ENCODE measurements at regions not wholly inside any gene's neighbourhood (a gene's known extent, or its start where the extent isn't known, plus 50 kb on each side); places are given as distances from the start of the nearest gene placed in this dataset.

- DNase-seq (ENCODE audit: low read depth), result no peak
Observed at GRCh38 chr2:62447411-62447810, 58.6 kb downstream of the TMEM17 start.

DNA sequence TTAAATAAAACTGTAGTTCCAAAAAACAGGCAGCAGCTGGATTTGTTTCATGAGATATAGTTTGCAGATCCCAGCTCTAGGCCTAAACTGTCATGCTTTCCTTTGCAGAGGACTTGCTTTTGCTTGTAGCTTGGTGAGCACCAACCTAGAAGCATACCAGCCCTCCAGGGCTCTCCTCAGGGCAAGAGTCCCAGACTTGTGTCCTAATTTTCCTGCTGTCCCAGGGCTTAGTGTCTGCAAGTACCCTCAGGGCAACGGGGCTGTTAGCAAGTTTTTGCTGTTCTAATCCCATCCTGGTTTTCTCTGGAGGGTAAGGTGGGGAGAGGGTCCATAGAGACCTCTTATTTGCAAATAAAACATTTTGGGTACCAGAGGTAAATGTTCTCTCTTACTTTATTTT is 59.5 kb downstream of the TMEM17 start:
- no peak for DNase-seq (ENCODE audit: low read depth)

GRCh38 chr2:62443886-62444285 is 62.1 kb downstream of the TMEM17 start:
- DNase-seq (ENCODE audit: low read depth), result no peak

DNA sequence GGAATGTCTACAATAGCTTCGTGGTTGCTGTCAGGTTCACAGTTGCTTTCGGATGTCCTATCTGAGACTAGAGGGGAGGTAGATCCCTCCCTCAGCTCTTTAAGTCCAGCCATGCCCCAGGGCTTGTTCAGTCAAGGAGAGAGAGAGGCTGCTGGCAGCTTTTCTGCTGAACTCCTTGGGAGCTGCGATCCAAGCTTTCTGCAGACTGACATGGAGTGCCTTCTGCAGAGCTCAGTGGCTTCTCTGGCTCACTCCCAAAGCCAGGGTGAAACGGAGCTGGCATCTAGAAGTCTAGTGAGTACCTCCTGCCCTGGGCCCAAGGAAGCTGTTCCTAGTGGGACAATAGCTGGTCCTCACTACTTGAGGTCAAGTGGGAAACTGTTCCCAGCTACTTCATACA is 62.5 kb downstream of the TMEM17 start:
- no peak for DNase-seq (ENCODE audit: low read depth)

DNA sequence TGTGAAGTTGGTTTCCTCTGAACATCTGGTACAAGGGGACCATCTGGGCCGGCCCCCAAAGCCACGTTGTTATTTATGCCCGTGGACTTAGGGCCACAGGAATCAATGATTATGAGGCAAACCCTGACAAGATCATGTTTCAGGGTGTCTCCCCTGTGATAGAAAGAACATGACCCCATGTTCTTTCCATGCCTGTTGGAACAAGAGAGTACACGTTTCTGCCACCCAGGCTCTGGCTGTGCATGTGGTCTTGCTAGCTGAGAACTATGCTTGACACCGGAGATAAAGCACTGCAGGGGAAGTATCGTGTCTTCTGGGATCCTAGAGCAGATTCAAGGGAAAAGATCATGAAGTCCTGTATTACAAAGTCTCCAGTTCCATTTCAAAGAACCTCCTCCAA is 64.2 kb downstream of the TMEM17 start:
- DNase-seq (ENCODE audit: low read depth), result no peak

- DNase-seq (ENCODE audit: low read depth), result no peak
Observed at GRCh38 chr2:62441421-62441820, 64.6 kb downstream of the TMEM17 start.

- DNase-seq (ENCODE audit: low read depth), result no peak
Observed at GRCh38 chr2:62440281-62440946, 65.6 kb downstream of the TMEM17 start.

- DNase-seq (ENCODE audit: low read depth), result no peak
Observed at GRCh38 chr2:62439425-62439824, 66.6 kb downstream of the TMEM17 start.

- DNase-seq (ENCODE audit: low read depth), result no peak
Observed at GRCh38 chr2:62437785-62438184, 68.2 kb downstream of the TMEM17 start.

GRCh38 chr2:62435720-62436119 is 70.3 kb downstream of the TMEM17 start:
- no peak for DNase-seq (ENCODE audit: low read depth)

DNA sequence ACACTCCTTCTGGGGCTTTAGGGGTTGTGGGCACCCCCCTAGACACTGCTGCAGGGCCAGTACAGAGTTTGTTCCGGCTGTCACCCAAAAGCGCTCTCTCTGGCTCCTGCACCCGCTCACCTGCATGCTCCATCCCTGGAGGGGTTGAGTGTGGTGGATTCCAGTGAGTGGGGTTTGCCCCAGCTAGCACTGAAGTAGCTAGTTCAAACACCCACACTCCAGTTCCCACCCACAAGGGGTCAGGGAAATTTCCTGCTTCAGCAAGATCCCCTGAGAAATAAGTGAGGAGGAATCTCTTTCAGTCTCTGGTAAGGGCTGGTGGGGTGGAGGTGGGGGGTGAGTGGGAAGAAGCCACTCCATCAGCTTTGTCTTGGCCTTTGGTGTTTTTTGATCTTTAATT is 73.6 kb downstream of the TMEM17 start:
- DNase-seq (ENCODE audit: low read depth), result no peak

DNA sequence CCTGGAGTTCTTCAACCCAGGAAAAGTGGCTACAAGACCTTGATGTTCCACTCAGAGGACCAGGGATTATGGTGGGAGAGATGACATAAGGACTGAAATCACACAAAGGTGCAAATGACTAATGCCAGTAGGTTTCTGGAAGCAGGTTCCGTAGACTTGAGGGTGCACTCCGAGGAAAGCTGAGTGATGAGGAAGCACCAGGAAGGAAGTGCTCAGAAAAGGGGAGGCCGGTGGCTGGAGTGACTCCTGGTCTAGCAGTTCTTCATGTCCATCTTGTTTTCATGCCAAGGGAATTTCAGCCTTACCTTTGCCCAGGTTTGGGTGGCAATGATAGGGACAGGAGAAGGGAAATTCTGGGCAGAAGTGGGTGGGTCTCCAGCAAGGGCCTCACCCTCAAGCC is 74.5 kb downstream of the TMEM17 start:
- no peak for DNase-seq (ENCODE audit: low read depth)

DNA sequence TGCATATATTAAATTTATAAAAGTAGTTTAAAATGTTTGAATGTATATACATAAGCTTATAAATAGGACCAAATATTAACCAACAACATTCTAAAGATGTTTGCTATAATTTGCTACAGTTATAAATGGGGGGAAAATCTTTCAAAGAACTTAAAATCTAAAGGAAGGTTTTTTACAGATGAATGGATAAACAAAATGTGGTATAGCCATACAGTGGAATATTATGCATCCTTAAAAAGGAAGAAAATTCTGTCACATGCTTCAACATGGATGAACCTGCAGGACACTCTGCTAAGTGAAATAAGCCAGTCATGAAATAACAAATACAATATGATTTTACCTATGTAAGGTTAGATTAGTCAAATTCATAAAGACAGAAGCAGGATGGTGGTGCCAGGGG is 75.8 kb downstream of the TMEM17 start:
- no peak for DNase-seq (ENCODE audit: low read depth)

DNA sequence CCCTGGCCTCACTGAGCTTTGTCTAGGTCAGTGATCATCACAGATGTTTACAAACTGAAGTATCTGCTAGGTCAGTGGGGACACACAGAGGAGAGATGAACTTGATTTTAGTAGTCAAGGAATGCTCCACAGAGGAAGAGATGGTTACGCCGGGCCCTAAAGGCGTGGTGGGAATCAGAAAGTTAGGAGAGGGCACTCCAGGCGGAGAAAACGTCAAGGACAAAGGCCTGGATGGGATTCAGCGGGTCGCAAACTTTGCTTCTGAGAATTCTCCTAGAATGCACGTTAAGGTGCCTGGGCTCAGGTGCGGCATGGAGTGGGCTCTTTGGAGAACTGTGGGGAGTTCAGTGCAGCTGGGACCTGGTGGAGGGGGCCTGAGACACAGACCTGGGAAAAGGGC is 78.8 kb downstream of the TMEM17 start:
- no peak for DNase-seq (ENCODE audit: low read depth)

GRCh38 chr2:62426154-62426912 is 79.7 kb downstream of the TMEM17 start:
- DNase-seq (ENCODE audit: low read depth), result no peak

- DNase-seq (ENCODE audit: low read depth), result no peak
Observed at GRCh38 chr2:62425684-62426083, 80.3 kb downstream of the TMEM17 start.

GRCh38 chr2:62424899-62425298 is 81.1 kb downstream of the TMEM17 start:
- DNase-seq (ENCODE audit: low read depth), result no peak

DNA sequence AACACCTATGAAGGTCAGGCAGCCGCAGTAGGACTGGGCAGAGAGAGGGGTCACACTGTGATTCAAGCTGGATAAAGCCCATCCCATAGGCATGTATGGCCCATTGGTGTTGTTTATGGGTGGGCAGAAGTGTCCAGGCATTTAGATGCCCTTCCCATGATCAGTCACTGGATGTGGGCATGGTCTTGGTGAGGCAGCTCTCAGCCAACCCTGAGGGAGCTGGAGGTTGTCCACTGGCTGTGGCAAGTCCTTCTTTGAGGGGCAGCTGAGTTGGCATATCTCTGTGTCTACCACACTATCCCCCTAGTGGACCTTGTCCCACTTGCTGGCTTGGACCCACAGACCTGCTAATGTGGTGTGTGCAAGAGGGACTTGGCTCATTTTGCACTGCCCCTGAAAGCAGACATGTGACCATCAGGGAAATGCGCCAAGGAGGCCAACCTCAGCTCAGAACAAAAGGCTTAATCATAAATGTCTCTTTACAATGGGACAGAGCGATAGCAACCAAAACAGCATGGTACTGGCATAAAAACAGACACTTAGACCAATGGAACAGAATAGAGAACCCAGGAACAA is 82.0 kb downstream of the TMEM17 start:
- no peak for DNase-seq (ENCODE audit: low read depth)

DNA sequence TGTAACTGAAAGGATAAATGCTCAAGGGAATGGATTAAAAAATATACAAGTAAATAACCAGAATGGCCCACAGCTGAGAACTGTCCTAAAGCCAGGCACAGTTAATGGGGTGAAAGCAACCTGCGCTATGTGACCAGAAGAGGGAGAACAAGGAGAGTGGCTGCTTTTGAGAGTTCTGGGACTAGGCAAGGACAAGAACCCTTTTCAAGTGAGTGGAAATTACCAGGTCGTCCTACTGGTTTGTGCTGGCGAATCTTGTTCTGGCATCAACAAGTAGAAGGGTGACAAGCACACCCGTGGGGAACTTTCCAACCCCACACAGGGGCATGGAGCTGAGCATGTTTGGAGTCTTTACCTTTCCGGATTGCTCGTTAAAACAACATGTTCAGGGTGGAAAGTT is 82.8 kb downstream of the TMEM17 start:
- DNase-seq (ENCODE audit: low read depth), result no peak

GRCh38 chr2:62415518-62415917 is 90.5 kb downstream of the TMEM17 start:
- no peak for DNase-seq (ENCODE audit: low read depth)

DNA sequence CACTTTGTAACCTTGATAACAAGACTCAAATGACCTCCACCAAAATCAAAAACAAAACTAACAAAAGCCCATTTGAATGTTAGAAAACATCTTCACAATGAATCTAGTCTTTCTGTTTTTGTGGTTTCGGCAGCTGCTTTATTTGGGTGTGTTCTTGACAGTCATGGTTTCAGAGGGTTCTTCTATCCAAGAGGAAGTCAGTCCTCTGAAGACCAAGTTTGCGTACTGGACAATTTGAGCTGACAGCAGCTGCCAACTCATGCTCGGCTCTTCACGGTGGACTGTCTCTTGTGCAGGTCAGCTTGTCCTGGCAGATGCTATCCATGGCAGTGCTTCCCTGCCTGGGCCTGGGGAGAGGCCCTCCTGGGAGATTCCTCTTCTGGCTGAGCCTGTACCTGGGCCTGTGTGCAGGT is 91.0 kb downstream of the TMEM17 start:
- DNase-seq (ENCODE audit: low read depth), result no peak

DNA sequence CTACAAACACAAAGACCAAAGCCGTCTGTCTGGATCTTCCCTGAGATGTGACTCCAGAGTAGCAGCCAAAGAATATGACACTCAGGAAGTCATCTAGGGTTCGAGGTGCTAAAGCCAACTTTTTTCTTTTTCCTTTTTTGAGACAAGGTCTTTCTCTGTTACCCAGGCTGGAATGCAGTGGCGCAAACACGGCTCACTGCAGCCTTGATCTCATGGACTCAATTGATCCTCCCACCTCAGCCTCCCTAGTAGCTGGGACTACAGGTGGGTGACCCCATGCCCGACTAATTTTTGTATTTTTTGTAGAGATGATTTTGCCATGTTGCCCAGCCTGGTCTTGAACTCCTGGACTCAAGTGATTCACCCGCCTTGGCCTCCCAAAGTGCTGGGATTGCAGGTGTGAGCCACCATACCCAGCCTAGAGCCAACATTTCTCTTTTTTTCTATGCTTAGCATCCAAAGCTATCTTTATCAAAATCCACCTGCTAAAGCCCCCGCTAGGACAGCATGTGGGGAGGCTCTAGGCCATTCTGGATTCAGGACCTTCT is 92.8 kb downstream of the TMEM17 start:
- no peak for DNase-seq (ENCODE audit: low read depth)

GRCh38 chr2:62412347-62412742 is 93.7 kb downstream of the TMEM17 start:
- DNase-seq (ENCODE audit: low read depth), result no peak

Data from activated T-helper 1 cell treated with Interleukin-2 at 50 U/mL for 16 hours (primary cell).